Spleen (tissue), 7 donors: ENCODE measurements at regions not wholly inside any gene's neighbourhood (a gene's known extent, or its start where the extent isn't known, plus 50 kb on each side); places are given as distances from the start of the nearest gene placed in this dataset.

Source experiments
- POLR2A ChIP-seq, 3 donors: fragments of 450-650 bp; IDR thresholded peaks; one replicate each; pipeline ENCODE4 v1.5.1; 2017; ENCODE audit warnings: antibody characterized with exemption in 3 of 3, mild to moderate bottlenecking in 1 of 3
- TF ChIP-seq, protein P1 (sequence below), 11 experiments: fragments of 200-600 bp in 7 of 11; fragments of 450-650 bp in 4 of 11; sonication (generic) in 4 of 11; IDR thresholded peaks in 8 of 11; conservative IDR thresholded peaks in 3 of 11; 1 replicate in 7 of 11; 2 replicates in 4 of 11; pipeline versions ENCODE4 v1.4.0 to v1.8.0; 2016 to 2021; ENCODE audit warnings: antibody characterized with exemption in 11 of 11, inconsistent platforms in 4 of 11, mild to moderate bottlenecking in 1 of 11
- donor health status: DM: no; HTN: no; CAD: no; lungs with moderate emphysema.
- donor health status: DM: no; HTN: no; CAD: no.
- donor health status: DM: no; HTN: no; CAD: no.

DNA sequence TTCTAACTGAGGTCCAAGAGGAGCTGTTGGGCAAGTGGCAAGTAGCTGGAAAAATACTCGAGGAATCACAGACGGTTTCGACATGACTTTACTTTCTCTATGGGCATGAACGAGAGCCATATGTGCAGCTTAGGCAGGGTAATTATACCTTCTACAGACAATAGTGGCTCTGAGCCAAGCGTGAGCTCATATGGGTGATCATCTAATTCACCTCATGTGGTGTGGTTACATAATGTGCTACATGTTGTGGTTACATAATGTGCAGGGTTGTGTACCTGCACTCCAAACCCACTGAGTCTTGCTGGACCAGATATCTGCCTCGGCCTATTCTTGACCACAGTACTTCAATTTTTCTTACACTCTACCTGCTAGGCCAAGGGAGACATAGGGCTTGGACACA is 771.7 kb upstream of the EYS start:
- TF ChIP-seq, protein P1, sequence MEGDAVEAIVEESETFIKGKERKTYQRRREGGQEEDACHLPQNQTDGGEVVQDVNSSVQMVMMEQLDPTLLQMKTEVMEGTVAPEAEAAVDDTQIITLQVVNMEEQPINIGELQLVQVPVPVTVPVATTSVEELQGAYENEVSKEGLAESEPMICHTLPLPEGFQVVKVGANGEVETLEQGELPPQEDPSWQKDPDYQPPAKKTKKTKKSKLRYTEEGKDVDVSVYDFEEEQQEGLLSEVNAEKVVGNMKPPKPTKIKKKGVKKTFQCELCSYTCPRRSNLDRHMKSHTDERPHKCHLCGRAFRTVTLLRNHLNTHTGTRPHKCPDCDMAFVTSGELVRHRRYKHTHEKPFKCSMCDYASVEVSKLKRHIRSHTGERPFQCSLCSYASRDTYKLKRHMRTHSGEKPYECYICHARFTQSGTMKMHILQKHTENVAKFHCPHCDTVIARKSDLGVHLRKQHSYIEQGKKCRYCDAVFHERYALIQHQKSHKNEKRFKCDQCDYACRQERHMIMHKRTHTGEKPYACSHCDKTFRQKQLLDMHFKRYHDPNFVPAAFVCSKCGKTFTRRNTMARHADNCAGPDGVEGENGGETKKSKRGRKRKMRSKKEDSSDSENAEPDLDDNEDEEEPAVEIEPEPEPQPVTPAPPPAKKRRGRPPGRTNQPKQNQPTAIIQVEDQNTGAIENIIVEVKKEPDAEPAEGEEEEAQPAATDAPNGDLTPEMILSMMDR (IDR thresholded peaks at IDR 0.05 in 8 of 11, conservative IDR thresholded peaks at IDR 0.05 in 3 of 11) = no peak
- no peak for TF ChIP-seq POLR2A (IDR thresholded peaks at IDR 0.05)
